NCI-H82 treated with DMSO at 0.1 percent for 48 hours (cell line): ENCODE measurements at regions not wholly inside any gene's neighbourhood (a gene's known extent, or its start where the extent isn't known, plus 50 kb on each side); places are given as distances from the start of the nearest gene placed in this dataset.

Experiments
- DNase-seq: peaks from one replicate; lab custom pipeline; 2025; ENCODE audit not compliant: unreplicated experiment; lab: John Stamatoyannopoulos, UW

DNA sequence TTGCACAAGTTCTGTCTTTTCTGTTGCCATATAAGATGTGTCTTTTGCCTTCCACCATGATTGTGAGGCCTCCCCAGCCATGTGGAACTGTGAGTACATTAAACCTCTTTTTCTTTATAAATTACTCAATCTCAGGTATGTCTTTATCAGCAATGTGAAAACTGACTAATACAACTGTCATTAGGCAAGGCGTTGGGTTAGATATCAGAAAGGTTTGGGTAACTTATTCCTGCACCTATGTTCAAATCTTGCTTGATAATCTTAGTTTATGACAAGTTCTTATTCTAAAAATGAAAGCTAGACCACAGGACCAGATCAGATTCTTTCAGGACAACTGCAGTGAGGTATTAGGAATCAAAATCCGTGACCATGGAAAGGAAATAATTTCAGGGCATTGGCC is 160.6 kb upstream of the BDNF start:
- DNase-seq, result no peak

DNA sequence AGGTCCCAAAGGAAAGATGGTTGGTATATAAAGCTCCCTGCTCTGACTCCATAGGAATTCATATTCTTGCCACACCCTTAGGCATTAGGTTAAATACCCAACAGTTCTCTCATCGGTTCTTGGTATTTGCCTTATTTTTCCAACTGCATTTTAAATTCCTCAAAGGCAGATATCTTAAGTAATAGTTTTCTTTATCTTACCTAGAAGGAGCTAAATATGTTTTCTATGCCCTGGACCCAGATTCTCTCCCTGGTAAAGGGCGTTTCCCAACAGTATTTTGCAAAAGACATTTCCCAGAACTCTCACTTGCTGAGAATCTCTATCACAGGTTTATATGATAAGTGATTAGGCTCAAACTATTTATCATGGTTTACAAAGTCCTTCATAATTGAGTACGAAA is 158.6 kb upstream of the BDNF start:
- DNase-seq, result no peak

DNA sequence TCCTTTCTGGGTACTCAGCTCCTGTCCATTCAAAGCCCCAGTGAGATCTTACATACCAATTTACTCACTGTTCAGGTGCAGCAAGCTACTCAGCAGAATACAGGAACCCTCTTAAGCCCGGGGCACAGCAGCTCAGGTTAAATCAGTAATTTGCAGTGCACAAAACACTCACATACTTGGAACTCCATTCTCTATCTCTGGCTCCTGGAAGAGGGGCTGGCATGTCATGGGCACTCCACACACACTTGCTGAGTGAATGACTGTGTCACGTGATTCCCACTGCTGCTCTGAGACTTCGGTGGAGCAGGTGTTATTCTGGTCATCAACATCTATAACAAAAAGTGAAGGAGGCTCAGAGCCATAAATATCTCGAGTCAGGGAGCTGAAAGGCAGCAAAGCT is 157.3 kb upstream of the BDNF start:
- DNase-seq, result no peak

DNA sequence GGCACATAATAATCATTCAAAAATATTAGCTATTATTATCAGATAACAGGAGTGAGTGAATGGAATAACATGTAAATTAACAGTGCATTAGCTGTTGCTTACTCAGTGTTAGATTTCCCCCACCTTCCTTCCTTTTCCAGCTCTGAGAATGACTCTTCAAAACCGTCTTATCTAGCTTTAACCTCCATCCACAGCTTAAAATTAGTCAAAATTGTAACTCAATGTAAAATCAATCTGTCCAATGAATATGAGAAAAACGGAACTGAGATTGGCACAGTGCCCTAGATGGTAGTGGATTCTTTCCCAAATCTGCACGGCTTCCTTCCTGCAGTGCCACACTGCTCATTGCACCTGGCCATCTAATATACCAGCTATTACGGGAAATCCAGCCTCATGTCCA is 156.8 kb upstream of the BDNF start:
- no peak for DNase-seq

DNA sequence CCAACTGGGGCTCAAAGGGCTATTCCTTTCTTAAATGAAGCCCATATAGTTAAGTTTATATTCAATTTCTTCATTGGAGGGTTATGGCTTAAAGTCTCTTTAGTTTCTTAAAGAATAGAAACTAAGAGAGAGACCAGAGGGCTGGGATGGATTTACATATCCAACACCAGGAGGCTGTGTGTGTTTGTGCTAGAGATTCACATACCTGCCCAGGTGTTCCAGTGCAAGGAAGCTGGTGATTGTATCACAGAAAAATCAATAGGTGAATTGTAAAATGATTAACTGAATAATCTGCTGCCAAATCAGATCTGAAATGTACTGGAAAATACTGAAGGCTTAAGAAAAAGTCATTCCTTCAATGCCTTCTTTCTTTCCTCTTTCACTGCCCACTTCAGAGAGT is 148.2 kb upstream of the BDNF start:
- DNase-seq, result no peak

DNA sequence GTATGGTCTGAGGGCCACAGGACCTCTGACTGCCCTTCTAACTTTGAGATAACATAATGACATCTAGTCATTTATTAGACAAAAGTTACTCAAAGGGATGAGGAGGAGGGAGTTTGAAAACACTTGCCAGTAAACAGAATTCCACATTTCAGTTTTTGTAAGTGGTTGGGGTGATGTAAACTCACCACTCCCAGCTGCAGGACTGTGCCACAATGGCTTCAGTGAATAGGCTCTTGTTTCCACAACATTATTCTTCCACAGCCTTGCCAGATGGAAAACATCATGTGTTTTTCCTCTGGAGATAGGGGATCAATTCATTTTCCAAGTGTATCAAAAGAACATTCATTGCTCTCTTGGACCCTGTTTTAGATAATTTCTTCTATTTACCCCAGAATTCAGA is 147.2 kb upstream of the BDNF start:
- DNase-seq, result no peak

DNA sequence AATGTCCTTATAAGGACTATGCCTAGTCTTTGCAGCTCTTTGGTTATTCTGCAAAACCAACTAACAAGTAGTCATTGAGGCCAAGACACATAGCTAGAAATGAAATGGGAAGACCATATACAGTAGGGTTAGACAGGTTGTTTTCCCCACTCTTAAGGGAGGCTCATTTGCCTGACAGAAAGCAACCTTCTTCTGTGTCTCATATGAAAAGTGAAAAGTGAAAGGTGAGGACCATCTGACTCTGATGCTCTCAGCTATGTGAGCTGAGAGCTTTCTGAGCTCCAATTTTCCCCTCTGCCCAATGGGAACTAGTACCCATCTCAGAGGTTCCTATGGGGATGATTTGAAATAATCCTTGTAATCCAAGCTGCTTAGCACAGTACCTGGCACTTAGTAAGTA is 142.0 kb upstream of the BDNF start:
- no peak for DNase-seq

DNA sequence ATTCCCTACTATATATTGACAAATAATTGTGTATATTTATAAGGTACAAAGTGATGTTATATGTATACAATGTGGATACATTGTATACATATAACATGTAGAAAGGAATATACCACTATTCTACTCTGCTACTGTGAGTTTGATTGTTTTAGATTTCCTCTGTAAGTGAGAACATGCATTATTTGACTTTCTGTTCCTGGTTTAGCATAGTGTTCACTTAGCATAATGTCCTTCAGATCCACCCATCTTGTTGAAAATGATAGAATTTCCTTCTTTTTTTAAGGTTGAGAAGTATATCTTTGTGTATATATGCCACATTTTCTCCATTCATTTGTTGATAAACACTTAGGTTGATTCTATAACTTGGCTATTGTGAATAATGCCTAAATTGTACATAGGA is 140.8 kb upstream of the BDNF start:
- no peak for DNase-seq

DNA sequence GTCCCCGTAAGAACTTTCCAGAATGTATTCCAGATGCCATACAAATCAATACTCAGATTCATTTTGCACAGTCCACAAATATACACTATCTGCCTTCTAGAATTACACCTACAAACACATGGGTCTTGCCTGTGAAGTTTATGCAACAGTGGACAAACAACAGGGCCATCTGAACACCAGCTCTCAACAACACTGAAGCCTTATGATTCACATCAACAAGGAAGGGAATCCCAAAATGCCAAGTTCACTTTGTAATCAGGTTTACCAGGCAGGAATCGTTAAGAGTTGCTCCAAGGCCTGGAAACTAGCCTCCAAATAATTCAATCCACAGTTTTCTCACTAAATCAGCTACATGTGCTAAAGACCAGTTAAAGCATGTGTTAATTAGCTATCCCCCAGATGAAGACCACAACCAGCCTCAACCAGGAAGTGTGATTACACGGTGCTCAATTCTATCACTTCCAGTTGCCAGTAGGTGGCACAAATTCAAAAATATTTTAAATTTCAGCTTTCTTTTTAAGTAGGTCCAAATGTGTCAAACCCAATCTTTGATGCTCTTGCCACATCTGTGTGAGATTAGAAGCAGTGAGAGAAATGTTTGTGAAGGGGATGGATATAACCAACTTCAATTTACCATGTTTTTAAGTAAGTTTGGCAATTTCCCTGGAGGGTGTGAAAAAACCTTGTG is 139.1 kb upstream of the BDNF start:
- DNase-seq, result no peak

DNA sequence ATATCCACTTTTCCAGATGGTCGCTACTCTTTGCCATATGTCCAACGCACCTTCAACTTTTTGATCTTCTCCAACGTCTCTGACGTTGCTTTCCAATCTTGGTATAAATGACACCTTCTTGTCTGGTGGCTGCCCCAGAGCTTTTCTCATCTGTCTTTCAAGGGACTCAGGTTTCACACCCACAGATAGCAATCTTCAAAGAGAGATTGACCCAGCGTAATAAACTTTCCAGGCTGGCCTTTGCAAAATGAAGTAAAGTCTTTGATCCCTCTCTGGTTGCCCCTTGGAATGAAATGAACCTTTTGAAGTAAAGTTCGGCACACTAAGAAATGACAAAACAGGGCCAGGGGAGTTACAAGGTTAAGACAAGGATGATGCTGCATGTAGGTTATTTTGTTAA is 138.4 kb upstream of the BDNF start:
- no peak for DNase-seq

DNA sequence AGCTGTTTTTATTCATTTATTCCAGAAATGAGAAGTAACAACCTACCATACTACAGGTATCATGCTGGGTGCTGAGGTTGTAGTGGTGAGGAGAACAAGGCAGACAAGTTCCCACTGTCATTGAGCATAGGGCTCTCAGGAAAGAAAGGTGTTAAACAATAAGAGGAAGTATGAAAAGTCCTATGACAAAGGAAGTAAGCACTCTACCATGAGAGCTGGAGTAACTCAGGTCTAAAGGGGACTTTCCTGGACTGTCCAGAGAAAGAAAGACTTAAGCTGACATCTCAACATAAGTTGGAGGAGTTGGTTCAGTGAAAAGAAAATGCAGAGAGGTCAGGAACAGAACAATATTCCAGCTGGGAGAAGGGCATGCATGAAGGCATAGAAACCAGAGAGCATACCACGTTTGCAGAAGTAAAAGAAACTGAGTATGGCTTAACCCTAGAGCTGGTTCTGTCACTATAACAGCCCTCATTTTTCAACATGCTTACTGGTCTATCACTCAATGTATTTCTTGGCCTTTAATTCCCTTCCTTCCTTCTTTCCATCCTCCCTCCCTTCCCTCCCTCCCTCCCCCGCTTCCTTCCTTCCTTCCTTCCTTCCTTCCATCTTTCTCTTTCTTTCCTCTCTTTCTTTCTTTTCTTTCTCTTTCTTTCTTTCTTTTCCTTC is 137.8 kb upstream of the BDNF start:
- DNase-seq, result no peak

DNA sequence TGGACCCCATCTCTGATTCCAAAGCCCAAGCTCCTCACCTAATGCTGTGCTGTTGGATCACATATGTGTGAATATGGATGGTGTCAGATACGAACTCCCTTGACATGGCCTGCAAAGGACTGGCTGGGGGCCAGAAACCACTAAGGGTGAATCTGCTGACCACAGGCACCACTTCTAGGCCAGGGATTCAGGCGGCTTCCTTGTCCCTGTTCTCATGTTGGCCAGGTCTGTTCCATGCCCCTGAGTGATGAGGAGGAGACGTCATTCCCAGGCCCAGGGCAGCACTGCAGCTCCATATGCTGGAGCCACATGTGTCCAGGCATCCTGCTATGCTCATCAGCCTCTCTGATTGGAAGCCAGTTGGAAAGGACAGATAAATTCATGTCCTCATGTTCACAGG is 130.0 kb upstream of the BDNF start:
- DNase-seq, result no peak

DNA sequence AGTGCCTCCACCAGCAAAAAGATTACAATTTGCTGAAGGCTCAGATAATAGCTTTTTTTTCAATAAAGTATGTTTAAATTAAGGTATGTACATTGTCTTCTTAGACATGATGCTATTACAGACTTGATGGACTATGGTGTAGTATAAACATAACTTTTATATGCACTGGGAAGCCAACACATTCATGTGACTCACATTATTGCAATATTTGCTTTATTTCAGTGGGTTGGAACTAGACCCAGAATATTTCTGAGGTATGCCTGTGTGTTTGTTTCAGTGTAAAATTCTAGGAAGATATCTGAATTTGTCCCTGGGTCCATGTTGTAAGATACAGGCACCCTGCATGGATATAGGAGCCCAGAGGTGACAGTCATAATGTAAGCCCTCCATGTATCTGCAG is 120.0 kb upstream of the BDNF start:
- DNase-seq, result no peak

DNA sequence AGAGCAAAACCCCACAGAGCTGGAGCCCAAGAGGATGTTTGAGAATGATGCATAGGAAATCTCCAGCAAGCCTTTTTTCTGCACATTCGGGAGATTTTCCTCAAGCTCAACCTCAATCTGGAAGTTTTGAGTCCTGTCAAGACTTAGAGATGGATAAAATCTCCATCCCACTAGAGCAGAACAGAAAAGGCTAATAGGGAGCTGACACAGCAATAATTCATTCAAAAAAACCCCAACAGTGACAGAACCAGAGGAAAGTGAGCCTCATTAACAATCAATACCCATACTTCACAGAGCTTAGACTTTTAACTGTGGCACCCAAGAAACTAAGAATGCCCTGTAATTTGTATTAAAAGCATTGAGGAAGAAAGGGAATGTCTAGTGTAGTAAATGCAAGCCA is 115.9 kb upstream of the BDNF start:
- DNase-seq, result no peak

DNA sequence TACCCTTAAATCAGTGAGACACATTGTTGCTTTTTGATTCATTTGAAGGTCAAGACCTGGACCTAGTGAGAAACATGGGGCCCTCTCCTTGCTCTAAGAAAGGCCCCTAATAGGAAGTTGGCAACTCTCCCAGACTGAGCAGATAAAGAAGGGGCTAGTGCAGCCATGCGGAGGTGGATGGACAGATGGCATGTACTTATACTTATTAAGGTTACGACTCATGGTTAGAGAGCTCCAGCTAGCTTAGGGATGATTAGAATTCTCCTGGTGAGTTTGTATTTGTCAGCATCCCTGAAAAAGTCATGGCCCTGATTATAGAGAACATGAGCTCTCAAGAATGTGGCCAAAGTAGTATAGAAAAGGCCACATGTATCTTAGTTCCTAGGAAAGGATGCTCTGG is 112.1 kb upstream of the BDNF start:
- peak; percentile 90 for DNase-seq

DNA sequence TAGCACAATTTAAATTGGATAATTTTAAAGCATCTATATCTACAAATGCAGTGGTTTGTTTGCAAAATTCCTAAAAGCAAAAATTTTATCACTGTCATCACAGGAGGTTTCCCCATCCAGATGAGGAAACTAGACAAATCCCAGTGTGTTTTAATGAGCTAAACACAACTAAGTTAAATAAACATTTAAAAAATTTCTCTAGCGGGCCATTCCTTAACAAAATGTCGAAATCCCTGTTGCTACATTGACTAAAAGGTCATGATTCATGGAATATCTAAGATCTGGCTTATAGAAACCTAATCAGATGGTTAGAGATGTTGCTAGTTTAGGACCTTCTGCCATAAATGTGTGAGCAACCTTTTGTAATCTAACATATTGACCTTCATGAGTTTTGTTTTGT is 107.3 kb upstream of the BDNF start:
- no peak for DNase-seq

DNA sequence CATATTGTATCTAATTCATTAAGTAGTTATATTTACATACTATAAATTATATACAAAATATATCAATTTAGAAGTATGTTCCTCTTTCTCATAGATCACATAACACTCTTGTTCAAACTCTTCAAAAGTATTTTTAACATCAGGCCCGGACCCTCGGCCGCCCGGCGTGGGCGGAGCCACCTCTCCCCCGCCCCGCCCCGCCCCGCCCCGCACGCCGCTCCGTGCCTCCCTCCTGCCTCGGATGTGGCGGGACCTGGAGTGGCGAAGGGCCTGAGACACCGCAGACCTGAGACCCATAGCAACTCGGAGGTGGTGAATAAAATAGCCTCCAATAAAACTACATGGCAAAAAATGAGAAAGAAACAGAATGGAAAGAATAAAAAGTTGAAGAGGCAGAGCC is 105.9 kb upstream of the BDNF start:
- DNase-seq, result no peak

DNA sequence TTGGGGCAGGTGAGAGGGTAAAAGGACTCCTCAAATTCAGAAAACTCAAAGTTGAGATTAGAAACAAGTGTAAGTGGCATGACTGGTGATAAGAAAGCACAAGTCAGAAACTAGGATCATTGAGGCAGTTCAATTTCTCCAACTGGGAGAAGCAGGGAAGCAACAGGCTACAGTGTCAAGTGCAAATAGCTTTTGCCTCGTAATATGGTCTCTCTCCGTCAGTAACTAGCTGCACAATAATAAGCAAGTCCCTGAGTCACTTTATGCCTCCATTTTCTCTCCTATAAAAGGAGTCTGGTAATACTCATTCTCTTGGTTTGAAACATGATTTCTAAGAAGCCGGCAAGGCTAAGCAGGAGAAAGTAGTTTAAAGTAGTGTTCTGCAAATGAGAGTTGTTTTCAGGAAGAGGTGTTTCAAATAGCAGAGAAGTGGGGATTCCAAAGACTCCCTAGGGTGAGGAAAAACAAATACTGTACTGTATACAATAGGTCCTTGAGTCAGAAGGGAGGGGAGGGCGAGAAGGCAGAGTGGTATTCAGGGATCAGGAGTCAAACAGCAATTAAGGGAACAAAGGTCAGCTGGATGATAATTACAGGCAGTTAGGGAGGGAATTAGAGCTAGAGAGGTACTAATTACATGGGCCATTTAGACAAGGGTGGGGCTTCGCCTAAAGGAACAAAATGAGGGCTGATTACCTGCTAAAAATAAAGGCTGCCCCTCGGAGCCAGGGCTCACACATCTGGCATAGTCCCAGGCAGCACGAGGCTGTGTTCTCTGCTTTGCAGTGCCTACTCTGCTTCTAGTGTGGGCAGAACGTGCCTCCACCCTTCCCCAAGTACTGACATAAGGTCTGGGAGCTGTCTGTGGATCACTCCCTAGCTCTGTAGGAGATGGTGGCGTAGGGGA is 96.0 kb upstream of the BDNF start:
- peak; percentile 58 for DNase-seq

DNA sequence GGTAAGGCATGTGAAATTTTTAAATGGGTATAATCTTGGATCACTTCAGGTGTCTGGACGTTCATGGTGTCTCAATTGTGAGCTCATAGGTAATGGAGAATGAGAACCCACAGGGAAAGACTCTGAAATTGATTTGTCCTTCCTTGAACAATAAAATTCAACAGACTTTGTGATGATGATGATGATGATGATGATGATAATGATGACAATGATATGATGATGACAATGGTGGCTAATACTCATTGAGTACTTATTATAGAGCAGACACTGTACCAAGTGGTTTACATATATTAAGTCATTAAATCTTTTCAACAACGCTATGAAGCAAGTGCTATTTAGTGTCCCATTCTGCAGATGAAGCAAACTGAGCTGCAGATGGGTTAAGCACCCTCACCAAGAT is 86.6 kb upstream of the BDNF start:
- no peak for DNase-seq

DNA sequence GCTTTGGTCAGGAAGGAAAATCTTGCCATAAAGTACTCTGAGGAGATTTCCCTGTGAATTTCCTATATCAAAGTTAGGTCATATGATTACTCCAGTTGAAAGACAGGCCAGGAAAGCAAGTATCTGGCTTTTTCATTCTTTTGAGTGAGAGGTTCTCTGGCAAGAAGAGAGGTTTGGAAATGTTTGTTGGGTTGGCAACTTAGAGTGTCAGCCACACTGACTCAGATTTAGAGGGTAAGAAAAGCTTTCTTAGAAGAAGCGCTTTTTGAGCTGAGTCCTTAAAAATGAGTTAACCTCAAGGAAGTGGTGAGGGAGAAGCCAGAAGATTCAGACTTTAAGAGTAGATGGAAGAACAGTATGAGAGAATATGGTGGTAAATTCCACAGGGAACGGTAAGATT is 86.1 kb upstream of the BDNF start:
- no peak for DNase-seq

DNA sequence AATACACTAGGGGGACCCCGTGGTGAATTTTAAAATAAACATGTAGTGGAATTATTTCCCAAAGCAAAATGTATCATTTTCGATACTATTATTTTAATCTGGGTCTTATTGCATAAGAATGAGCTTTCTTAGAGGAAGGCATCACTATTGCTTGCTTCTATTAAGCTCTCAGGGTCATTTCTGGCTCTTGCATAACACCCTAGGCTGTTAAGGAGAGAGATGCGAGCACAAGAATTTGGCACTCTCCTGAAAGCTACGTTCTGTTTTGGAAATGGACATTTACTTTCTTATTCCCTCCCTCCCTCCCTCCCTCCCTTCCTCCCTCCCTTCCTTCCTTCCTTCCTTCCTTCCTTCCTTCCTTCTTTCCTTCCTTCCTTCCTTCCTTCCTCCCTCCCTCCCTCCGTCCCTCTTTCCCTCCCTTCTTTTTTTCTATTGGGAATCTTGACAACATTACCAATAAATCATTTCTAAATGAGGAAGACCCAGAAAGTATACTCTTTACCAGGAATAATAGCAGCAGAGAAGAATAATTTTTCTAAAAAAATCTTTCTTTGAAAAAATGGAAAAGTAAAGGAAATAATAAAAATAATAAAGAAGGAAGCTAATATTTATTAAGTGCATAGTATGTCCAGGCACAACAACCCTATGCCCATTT is 83.6 kb upstream of the BDNF start:
- no peak for DNase-seq

DNA sequence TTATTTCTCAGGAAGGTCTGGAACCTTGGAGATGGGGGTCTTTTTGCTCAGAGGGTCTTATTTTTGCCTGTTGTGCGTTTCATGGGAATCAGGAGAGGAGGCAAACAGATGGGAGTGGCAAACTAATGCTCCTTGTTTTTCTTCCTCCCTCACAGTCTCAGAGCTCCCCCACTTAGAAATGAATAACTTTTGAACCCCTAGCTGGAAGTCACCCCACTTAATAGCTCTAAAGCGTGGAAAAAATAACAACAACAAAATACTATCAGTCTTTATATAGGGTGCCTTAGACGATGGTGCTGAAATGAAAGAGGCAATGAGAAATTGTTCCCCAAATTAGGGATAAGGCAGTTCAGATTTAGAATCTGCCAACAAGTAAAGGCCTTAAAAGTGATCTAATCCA is 76.8 kb upstream of the BDNF start:
- no peak for DNase-seq
